Skeletal muscle satellite cell (primary cell): ENCODE measurements at regions not wholly inside any gene's neighbourhood (a gene's known extent, or its start where the extent isn't known, plus 50 kb on each side); places are given as distances from the start of the nearest gene placed in this dataset.

Experiments used
- H3K27me3 ChIP-seq: 2 replicates; pipeline ENCODE4 v1.7.0; 2013; ENCODE audit warnings: low read length; ENCODE audit not compliant: control insufficient read depth, insufficient read depth
- H3K36me3 ChIP-seq: 2 replicates; pipeline ENCODE4 v1.7.0; 2013; ENCODE audit warnings: mild to moderate bottlenecking, control low read depth, low read length; ENCODE audit not compliant: insufficient read depth
- H3K4me1 ChIP-seq: 2 replicates; pipeline ENCODE4 v1.7.0; 2013; ENCODE audit warnings: low read length; ENCODE audit not compliant: control insufficient read depth, insufficient read depth
- H3K4me2 ChIP-seq: 2 replicates; pipeline ENCODE4 v1.7.0; 2013; ENCODE audit warnings: mild to moderate bottlenecking, low read length
- H3K4me3 ChIP-seq: 2 replicates; pipeline ENCODE4 v1.7.0; 2013; ENCODE audit warnings: low read length
- H3K9ac ChIP-seq: 2 replicates; pipeline ENCODE4 v1.7.0; 2013; ENCODE audit warnings: mild to moderate bottlenecking, low read depth, low read length, moderate library complexity
- H3K9me3 ChIP-seq: replicated peaks from 2 replicates; pipeline ENCODE4 v1.7.0; 2013; ENCODE audit warnings: mild to moderate bottlenecking, control low read depth, low read length

DNA sequence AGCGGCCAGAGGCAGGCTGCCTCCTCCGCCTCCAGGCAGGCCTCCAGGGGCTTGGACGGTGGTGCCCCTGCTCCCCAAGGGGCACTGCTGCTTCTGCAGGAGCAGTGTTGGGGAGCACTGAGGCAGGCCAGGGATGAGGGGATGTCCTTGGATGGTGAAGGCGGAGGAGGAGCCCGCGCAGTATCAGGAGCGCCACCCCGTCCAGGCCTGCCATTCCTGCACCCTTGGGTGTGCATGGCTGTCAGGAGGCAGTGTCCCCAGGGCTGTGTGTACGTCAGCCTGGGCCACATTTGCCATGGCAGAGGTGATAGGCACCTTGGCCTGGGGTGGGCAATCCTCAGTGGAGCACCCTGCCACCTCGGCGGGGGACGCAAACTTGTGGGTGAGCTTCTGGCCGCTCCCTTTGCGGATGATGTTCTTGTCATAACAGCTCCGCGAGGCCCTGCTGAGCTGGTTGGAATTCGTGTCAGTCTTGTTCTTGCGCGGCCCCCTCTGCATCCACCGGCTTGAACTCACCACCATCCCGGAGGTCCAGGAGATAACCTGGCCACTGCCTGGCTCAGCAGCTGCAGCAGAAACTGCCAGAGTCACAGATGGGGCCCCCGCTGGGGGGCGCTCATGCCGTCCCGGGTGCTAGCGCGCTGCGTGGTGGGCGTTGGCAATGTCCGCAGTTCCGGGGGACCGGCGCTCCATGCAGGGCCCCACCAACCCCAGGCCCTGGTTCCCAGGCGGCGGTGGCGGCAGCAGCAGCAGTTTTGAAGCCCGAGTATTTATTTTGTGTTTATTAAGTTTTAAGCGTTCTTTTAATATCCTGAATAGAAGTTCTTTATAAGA lies 182.3 kb upstream of the ADCY1 start:
- Histone ChIP-seq H3K4me2 (no peak overlapping the region), H3K36me3 (no peaks in the 10 kb centered on the region), H3K9me3 (no peaks in the 10 kb centered on the region), H3K4me1 (no peaks in the 10 kb centered on the region), H3K9ac (no peak overlapping the region), H3K27me3 (no peaks in the 10 kb centered on the region), H3K4me3 (no peak overlapping the region)

DNA sequence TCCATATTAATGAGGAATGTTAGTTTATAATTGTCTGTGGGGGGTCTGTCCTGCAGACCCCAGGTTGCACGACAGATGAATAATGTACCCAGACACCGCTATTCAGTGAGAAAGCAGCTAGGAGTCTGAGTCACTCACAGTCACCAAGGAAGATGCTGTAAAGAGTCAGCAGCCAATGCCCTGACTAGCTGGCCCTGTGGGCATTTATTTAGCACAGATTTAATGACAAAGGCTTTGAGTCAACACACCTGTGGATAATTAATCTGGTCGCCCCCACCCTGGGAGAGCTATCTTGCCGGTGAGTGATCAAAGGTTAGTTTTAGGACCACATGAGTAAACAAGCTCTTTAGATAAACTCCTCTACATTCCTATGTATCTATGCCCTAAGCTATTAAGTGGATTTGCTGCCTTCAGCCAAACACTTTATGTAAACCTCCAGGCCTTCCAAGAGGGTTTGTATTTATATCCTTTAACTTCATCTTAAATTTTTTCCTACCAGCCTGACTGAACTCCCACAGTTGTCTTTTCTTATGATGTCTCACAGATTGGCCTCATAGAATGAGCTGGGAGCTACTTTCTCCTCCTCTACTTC lies 180.0 kb upstream of the ADCY1 start:
- H3K4me1 ChIP-seq: no peaks in the 10 kb centered on the region
- no peaks in the 10 kb centered on the region for H3K36me3 ChIP-seq
- no peak overlapping the region for H3K4me2 ChIP-seq
- no peaks in the 10 kb centered on the region for H3K9me3 ChIP-seq
- H3K4me3 ChIP-seq: no peak overlapping the region
- no peaks in the 10 kb centered on the region for H3K27me3 ChIP-seq
- H3K9ac ChIP-seq: no peak overlapping the region

DNA sequence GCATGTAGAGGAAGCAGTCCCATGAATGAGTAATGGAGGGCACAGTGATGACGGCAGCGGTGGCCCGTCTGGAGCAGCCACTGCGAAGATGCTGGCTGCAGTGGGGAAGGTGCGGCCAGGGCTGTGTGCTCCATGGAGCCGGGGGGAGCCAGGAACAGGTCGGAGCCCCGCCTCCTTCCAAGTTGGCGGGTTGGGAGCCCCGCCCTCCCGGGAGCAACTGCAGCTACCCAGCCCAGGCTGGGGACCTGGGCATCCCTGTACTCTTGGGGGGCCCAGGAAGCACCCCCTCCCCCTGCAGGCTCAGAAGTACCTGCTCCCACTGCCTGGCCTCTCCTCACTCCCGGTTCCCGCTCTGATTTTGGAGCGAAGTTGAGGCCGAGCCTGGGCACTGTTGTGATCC lies 175.1 kb upstream of the ADCY1 start:
- Histone ChIP-seq H3K27me3 (no peaks in the 10 kb centered on the region), H3K36me3 (no peaks in the 10 kb centered on the region), H3K4me1 (no peaks in the 10 kb centered on the region), H3K9me3 (no peaks in the 10 kb centered on the region), H3K4me3 (no peak overlapping the region), H3K9ac (no peak overlapping the region), H3K4me2 (no peak overlapping the region)

DNA sequence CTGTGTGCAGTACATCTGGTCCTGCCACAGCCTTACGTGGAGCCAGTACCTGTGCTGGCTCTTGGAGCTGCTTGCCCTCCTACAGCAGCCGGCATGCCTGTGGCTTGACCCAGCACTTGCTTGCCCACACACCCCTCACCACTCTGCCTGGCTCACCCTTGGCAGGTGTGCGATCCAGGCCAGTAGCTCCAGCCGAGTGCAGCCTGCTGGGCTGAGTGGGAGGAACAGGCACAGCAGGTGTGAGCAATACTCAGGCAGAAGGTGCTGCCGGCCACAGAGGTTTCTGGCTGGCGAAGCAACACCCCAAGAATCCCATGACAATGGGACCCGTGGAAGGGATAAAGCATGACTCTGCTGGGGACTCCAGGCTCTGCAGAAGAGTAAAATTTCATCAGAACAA lies 173.5 kb upstream of the ADCY1 start:
- Histone ChIP-seq H3K27me3 (no peaks in the 10 kb centered on the region), H3K4me3 (no peak overlapping the region), H3K9me3 (no peaks in the 10 kb centered on the region), H3K36me3 (no peaks in the 10 kb centered on the region), H3K4me1 (no peaks in the 10 kb centered on the region), H3K4me2 (no peak overlapping the region), H3K9ac (no peak overlapping the region)

DNA sequence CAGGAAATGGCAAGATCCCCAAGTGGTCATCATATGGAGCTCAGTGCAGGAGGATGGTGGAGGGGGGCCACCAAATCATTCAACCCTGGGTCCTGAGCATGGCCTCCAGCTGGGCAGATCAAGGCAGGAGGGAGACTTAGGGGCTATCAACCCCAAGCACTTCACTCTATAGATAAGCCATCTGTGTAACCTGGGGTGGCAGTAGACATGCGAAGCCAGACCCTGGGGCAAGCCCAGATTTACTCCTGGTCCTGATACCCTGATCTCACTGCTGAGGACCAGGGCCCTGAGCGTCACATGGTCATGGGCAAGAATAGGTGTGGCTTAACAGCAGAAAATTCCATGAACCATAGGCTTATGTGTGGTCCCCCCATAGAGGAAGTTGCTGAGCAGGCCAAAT lies 173.0 kb upstream of the ADCY1 start:
- H3K4me2 ChIP-seq: no peak overlapping the region
- no peak overlapping the region for H3K4me3 ChIP-seq

DNA sequence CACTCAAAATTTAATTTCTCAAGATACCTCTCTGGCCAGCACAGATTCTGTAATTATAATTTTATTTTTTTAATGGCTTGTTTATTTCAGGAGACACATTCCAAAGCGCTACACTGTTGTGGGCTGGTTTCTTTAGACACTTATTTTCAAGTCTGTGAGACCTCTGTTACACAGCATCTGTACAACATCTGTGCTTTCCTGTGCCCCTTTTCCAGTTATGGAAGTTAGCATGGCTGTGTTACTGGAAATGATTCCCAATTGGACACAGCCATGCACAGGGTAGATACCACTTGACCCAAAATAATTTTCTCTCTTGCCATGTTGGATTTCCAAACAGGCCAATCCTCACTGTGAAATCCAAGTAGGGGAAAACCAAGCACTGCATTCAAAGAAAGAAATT lies 172.3 kb upstream of the ADCY1 start:
- Histone ChIP-seq H3K9me3 (no peaks in the 10 kb centered on the region), H3K36me3 (no peaks in the 10 kb centered on the region), H3K9ac (no peak overlapping the region), H3K4me2 (no peak overlapping the region), H3K4me1 (no peaks in the 10 kb centered on the region), H3K27me3 (no peaks in the 10 kb centered on the region), H3K4me3 (no peak overlapping the region)

More for the DNA sequence above, 173.0 kb upstream of the ADCY1 start:
- H3K27me3 ChIP-seq: no peaks in the 10 kb centered on the region
- H3K9me3 ChIP-seq: no peaks in the 10 kb centered on the region
- no peaks in the 10 kb centered on the region for H3K4me1 ChIP-seq
- H3K36me3 ChIP-seq: no peaks in the 10 kb centered on the region
- no peak overlapping the region for H3K9ac ChIP-seq

DNA sequence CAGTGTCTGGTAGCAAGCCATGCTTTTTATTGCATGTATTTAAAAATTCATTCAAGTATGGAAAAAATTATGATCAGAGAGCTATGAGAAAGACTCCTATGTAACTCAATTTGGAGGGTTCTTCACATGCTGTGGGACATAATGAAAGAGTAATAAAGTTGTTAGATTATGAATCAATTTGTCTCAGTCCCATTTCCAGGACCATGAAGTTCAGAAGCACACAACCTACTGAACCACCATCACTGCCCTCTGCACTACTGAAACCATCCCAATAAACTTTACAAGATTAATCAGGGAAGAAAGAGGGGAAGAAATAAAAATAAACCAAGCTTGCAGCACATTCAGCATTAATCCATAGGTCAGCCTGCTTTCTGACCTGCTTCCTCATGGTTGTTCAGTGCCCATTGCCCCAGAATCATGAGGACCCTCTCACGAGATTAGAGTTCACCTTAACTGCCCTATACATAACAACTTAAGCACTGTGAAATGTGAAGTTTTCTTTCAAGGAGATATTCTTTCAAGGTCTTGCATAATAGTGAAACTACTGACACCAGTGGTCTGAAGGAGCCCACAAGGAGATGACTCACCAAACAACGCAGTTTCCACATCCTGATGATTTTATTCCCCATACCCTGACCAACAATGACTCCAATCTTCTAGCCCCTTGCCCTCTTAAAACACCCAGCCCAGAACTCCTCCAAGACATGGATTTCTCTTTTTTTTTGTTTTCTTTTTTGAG lies 171.5 kb upstream of the ADCY1 start:
- H3K9me3 ChIP-seq: no peaks in the 10 kb centered on the region
- no peaks in the 10 kb centered on the region for H3K27me3 ChIP-seq
- no peak overlapping the region for H3K9ac ChIP-seq
- H3K36me3 ChIP-seq: no peaks in the 10 kb centered on the region
- H3K4me2 ChIP-seq: no peak overlapping the region
- H3K4me1 ChIP-seq: no peaks in the 10 kb centered on the region
- no peak overlapping the region for H3K4me3 ChIP-seq

DNA sequence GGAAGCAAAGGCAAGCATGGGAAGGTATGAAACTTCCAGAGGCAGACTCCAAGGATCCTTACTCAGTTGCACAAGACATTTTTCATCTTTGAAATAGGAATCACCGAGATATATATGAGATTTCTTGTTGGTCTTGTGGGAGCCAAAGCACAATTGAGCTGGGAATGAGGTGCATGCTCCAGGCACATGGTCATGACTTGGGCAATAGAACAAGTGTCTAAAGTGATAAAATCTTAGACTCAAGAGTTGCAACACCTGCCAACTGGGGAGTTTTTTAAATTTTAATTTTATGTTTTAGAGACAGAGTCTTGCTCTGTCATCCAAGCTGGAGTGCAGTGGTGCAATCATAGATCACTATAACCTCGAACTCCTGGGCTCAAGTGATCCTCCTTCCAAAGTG lies 169.5 kb upstream of the ADCY1 start:
- H3K36me3 ChIP-seq: no peaks in the 10 kb centered on the region
- no peaks in the 10 kb centered on the region for H3K4me1 ChIP-seq
- H3K9ac ChIP-seq: no peak overlapping the region
- H3K4me3 ChIP-seq: no peak overlapping the region
- H3K27me3 ChIP-seq: no peaks in the 10 kb centered on the region
- H3K4me2 ChIP-seq: no peak overlapping the region
- no peaks in the 10 kb centered on the region for H3K9me3 ChIP-seq

DNA sequence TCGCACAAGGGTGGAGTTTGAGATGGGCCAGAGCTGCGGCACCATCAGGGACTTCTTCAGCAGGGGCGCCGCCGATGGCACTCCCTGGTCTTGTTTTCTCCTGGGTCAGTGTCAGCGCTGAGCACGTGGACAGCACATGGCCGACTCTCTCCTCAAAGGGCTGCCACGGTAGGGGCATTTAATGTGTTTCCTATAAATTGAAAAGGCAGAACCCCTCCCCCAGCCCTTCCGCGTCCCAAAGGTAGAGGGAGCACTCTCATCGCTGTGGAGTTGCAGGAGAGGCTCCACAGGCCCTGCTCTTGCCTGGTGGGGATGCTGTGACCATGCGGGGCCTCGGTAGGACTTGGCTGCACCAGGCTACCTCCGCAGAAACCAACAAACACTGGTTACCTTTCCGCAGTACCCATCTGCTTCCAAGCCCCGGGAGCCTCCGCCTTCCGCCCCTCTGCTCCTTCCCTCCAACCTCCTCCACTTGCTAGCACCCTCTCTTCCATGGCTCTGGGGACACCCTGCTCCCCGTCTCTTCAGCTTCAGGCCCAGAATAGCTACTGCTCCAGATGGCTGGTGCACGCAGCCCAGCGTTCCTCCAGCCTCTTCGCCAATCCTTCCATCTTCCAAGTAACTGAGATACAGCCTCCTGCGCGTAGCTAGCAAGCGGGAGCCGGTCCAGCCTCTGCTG lies 166.3 kb upstream of the ADCY1 start:
- H3K4me3 ChIP-seq: no peak overlapping the region
- H3K9ac ChIP-seq: no peak overlapping the region
- no peak overlapping the region for H3K4me2 ChIP-seq
- H3K27me3 ChIP-seq: no peaks in the 10 kb centered on the region
- H3K36me3 ChIP-seq: no peaks in the 10 kb centered on the region
- no peaks in the 10 kb centered on the region for H3K9me3 ChIP-seq
- H3K4me1 ChIP-seq: no peaks in the 10 kb centered on the region

DNA sequence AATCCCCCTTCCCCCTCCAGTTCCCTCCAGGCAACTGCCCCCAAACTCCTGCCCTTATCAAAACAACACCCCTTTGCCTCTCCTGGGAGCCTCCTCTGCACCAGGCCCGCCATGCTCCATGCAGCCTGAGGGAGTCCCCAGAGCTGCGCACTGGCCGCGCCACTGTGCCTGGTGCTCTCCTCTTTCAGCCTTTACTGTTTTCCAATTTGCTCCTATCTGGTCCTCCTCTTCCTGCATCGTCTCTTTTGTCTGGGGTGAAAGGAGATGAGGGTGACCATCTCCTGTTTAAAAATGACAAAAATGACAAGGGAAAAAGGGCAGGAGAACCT lies 165.8 kb upstream of the ADCY1 start:
- H3K4me1 ChIP-seq: no peaks in the 10 kb centered on the region
- no peak overlapping the region for H3K9ac ChIP-seq
- no peaks in the 10 kb centered on the region for H3K36me3 ChIP-seq
- H3K4me3 ChIP-seq: no peak overlapping the region
- H3K9me3 ChIP-seq: no peaks in the 10 kb centered on the region
- no peaks in the 10 kb centered on the region for H3K27me3 ChIP-seq
- H3K4me2 ChIP-seq: no peak overlapping the region

DNA sequence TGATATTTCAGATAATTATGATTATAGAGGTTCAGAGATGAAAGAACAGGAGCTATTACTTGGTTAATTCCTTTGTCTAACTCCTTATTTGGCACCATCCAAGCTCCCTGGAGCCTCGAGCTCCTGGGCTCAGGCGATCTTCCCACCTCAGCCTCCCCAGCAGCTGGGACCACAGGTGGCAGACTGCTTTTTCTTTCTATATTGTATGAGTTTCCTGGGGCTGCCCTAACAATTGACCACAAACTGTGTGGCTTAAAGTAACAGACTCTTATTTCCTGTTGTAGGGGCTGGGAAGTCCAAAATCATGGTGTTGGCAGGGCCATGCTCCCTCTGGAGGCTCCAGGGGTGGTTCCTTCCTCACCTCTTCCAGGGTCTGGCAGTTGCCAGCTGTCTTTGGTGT lies 163.3 kb upstream of the ADCY1 start:
- Histone ChIP-seq H3K27me3 (no peaks in the 10 kb centered on the region), H3K4me2 (no peak overlapping the region), H3K4me3 (no peak overlapping the region), H3K9me3 (no peaks in the 10 kb centered on the region), H3K4me1 (no peaks in the 10 kb centered on the region), H3K9ac (no peak overlapping the region), H3K36me3 (no peaks in the 10 kb centered on the region)
